Chondrocyte (in vitro differentiated cells): ENCODE measurements at regions not wholly inside any gene's neighbourhood (a gene's known extent, or its start where the extent isn't known, plus 50 kb on each side); places are given as distances from the start of the nearest gene placed in this dataset.

Experiments used
- DNase-seq: peaks from one replicate; pipeline ENCODE4 v3.0.0; 2021; ENCODE audit warnings: mixed read lengths, low spot score
- H3K27ac Mint-ChIP-seq: one replicate; pipeline ENCODE4 v1.8.0; 2021; ENCODE audit warnings: mild to moderate bottlenecking, moderate library complexity, mixed read lengths; ENCODE audit not compliant: unreplicated experiment
- H3K27me3 Mint-ChIP-seq: 2 replicates; pipeline ENCODE4 v1.8.0; 2021; ENCODE audit warnings: low read depth, mixed read lengths
- H3K36me3 Mint-ChIP-seq: 2 replicates; pipeline ENCODE4 v1.8.0; 2021; ENCODE audit warnings: low read depth, mixed read lengths
- H3K4me1 Mint-ChIP-seq: 2 replicates; pipeline ENCODE4 v1.8.0; 2021; ENCODE audit warnings: low read depth, mild to moderate bottlenecking, mixed read lengths
- H3K4me3 Mint-ChIP-seq: one replicate; pipeline ENCODE4 v1.8.0; 2021; ENCODE audit warnings: mild to moderate bottlenecking, moderate library complexity, mixed read lengths; ENCODE audit not compliant: unreplicated experiment
- H3K9me3 Mint-ChIP-seq: 2 replicates; pipeline ENCODE4 v1.8.0; 2021; ENCODE audit warnings: low read depth, mixed read lengths
- CTCF ChIP-seq: fragments of 200-600 bp; sonication (generic); IDR thresholded peaks from 2 replicates; pipeline ENCODE4 v1.5.0; 2021; ENCODE audit warnings: antibody characterized with exemption, mild to moderate bottlenecking, moderate library complexity

DNA sequence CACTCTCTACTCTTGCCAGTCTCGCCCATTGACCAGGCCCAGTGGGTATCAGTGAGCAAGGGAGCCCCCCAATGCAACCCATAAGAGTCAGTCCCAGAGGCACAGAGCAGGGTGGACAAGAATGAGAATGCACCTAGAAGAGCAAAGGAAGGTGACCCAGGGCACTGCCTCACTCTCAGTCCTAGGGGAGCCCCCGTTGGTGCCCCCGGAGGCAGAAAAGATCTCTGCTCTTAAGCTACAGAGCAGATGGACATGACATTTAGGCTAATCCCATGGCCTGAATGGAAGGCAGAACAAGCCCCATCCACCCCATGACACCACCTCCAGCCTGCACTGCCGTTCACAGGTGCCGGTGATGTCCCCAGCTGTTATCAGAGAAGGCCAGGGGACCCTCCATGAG, 50.7 kb upstream of the PLEKHG1 start:
- Mint-ChIP-seq H3K4me1 (peaks cover 4% of the 10 kb centered on the region), H3K4me3 (no peak overlapping the region), H3K27me3 (peaks cover 17% of the 10 kb centered on the region), H3K9me3 (no peaks in the 10 kb centered on the region), H3K36me3 (no peaks in the 10 kb centered on the region), H3K27ac (no peak overlapping the region)
- no peak for TF ChIP-seq CTCF
- DNase-seq: no peak

- no peak for DNase-seq
- peaks cover 18% of the 10 kb centered on the region for H3K27me3 Mint-ChIP-seq
- H3K36me3 Mint-ChIP-seq: no peaks in the 10 kb centered on the region
- no peak for TF ChIP-seq CTCF
- H3K27ac Mint-ChIP-seq: no peak overlapping the region
- no peaks in the 10 kb centered on the region for H3K9me3 Mint-ChIP-seq
- H3K4me1 Mint-ChIP-seq: peaks cover 4% of the 10 kb centered on the region
- H3K4me3 Mint-ChIP-seq: no peak overlapping the region
Observed at GRCh38 chr6:150549674-150550101, 50.0 kb upstream of the PLEKHG1 start.
